ENCODE measurements at regions not wholly inside any gene's neighbourhood (a gene's known extent, or its start where the extent isn't known, plus 50 kb on each side); places are given as distances from the start of the nearest gene placed in this dataset.

- no peaks in the 10 kb centered on the region for H3F3A ChIP-seq (ENCODE audit: control insufficient read depth, insufficient read depth)
- no peaks in the 10 kb centered on the region for H3K4me1 ChIP-seq (ENCODE audit: control insufficient read depth, low read length)
- H3K27me3 ChIP-seq (ENCODE audit: control insufficient read depth, low read length): no peaks in the 10 kb centered on the region
- no peak overlapping the region for H3K4me3 ChIP-seq (ENCODE audit: low read length)
- no peak overlapping the region for H3K27ac ChIP-seq (ENCODE audit: low read depth, low read length)
- no peaks in the 10 kb centered on the region for H4K20me1 ChIP-seq (ENCODE audit: control insufficient read depth, insufficient read depth, low read depth, low read length)
- H3K4me2 ChIP-seq (ENCODE audit: low read length): no peak overlapping the region
- H3K9me3 ChIP-seq (ENCODE audit: control insufficient read depth, insufficient read depth, low read length): no peaks in the 10 kb centered on the region
- H3K36me3 ChIP-seq (ENCODE audit: control insufficient read depth, low read length): no peaks in the 10 kb centered on the region
- no peaks in the 10 kb centered on the region for H3K9me2 ChIP-seq (replicated peaks; ENCODE audit: control insufficient read depth, low read length)
- TF ChIP-seq EZH2phosphoT487 (IDR thresholded peaks at IDR 0.05; ENCODE audit: borderline replicate concordance, low read length) (no peak), CTCF (IDR thresholded peaks at IDR 0.05; ENCODE audit: low read depth, low read length, poor library complexity, severe bottlenecking) (no peak)
- H3K79me2 ChIP-seq (ENCODE audit: control insufficient read depth, low read length): no peaks in the 10 kb centered on the region
These were observed 210.4 kb downstream of the MID1IP1 start for GRCh38 chrX:39011454-39012221.

- no peaks in the 10 kb centered on the region for H3K4me1 ChIP-seq (ENCODE audit: control insufficient read depth, low read length)
- no peaks in the 10 kb centered on the region for H3K79me2 ChIP-seq (ENCODE audit: control insufficient read depth, low read length)
- no peaks in the 10 kb centered on the region for H3K27me3 ChIP-seq (ENCODE audit: control insufficient read depth, low read length)
- H3K27ac ChIP-seq (ENCODE audit: low read depth, low read length): no peak overlapping the region
- no peaks in the 10 kb centered on the region for H3F3A ChIP-seq (ENCODE audit: control insufficient read depth, insufficient read depth)
- H3K9me3 ChIP-seq (ENCODE audit: control insufficient read depth, insufficient read depth, low read length): no peaks in the 10 kb centered on the region
- H3K4me2 ChIP-seq (ENCODE audit: low read length): no peak overlapping the region
- no peaks in the 10 kb centered on the region for H3K9me2 ChIP-seq (replicated peaks; ENCODE audit: control insufficient read depth, low read length)
- H4K20me1 ChIP-seq (ENCODE audit: control insufficient read depth, insufficient read depth, low read depth, low read length): no peaks in the 10 kb centered on the region
- no peak for TF ChIP-seq CTCF (IDR thresholded peaks at IDR 0.05; ENCODE audit: low read depth, low read length, poor library complexity, severe bottlenecking)
- TF ChIP-seq EZH2phosphoT487 (IDR thresholded peaks at IDR 0.05; ENCODE audit: borderline replicate concordance, low read length): no peak
- H3K36me3 ChIP-seq (ENCODE audit: control insufficient read depth, low read length): no peaks in the 10 kb centered on the region
- H3K4me3 ChIP-seq (ENCODE audit: low read length): no peak overlapping the region
These were observed 211.4 kb downstream of the MID1IP1 start for GRCh38 chrX:39012621-39013111.

DNA sequence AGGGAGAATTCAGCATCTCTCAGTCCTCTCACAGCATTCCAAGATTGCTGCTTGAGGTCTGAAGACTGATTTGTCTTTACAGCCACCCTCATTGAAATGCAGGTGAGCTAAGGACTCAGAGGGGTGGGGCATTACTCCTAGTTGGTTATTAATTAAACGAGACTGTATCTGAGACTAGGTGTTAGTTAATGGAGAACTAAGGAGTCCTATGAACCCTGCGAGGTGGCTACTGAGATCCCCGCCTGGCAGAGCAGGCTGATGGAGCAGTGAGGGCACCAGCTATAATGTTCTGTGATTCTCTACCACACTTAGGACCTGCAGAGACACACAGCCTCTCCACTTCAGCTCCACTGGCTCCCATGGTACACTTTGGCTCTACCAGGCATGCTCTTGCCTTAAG is 215.3 kb downstream of the MID1IP1 start:
- no peaks in the 10 kb centered on the region for H4K20me1 ChIP-seq (ENCODE audit: control insufficient read depth, insufficient read depth, low read depth, low read length)
- H3K4me1 ChIP-seq (ENCODE audit: control insufficient read depth, low read length): no peaks in the 10 kb centered on the region
- no peaks in the 10 kb centered on the region for H3K36me3 ChIP-seq (ENCODE audit: control insufficient read depth, low read length)
- H3K4me2 ChIP-seq (ENCODE audit: low read length): no peak overlapping the region
- TF ChIP-seq CTCF (IDR thresholded peaks at IDR 0.05; ENCODE audit: low read depth, low read length, poor library complexity, severe bottlenecking) (no peak), EZH2phosphoT487 (IDR thresholded peaks at IDR 0.05; ENCODE audit: borderline replicate concordance, low read length) (no peak)
- H3K4me3 ChIP-seq (ENCODE audit: low read length): no peak overlapping the region
- H3K9me2 ChIP-seq (replicated peaks; ENCODE audit: control insufficient read depth, low read length): no peaks in the 10 kb centered on the region
- no peaks in the 10 kb centered on the region for H3K79me2 ChIP-seq (ENCODE audit: control insufficient read depth, low read length)
- no peak overlapping the region for H3K27ac ChIP-seq (ENCODE audit: low read depth, low read length)
- no peaks in the 10 kb centered on the region for H3K27me3 ChIP-seq (ENCODE audit: control insufficient read depth, low read length)
- H3F3A ChIP-seq (ENCODE audit: control insufficient read depth, insufficient read depth): no peaks in the 10 kb centered on the region
- H3K9me3 ChIP-seq (ENCODE audit: control insufficient read depth, insufficient read depth, low read length): no peaks in the 10 kb centered on the region

All from DOHH2 (cell line).